HCT116 (cell line): ENCODE measurements at regions not wholly inside any gene's neighbourhood (a gene's known extent, or its start where the extent isn't known, plus 50 kb on each side); places are given as distances from the start of the nearest gene placed in this dataset.

Experiments used
- ATAC-seq: fragments of 200-7000 bp; cut with Tn5 transposase; 2 replicates; pipeline ENCODE4 v1.9.1; 2020; ENCODE audit warnings: mild to moderate bottlenecking, moderate library complexity
- BruUV-seq: library from RNA; stranded (reverse); fragments of 400-500 nt; replicated peaks from 2 replicates; lab custom pipeline; 2021; lab: Mats Ljungman, UMichigan
- CTCF ChIA-PET: fragments of 300-600 bp; sonication (Branson Sonifier 250); formaldehyde crosslinking; loops from one replicate; lab custom pipeline; 2021; ENCODE audit warnings: antibody characterized with exemption; lab: Charles Lee
- POLR2A ChIA-PET: fragments of 300-600, 350-600 bp; sonication (Branson Sonifier 250); formaldehyde crosslinking; loops from one replicate; lab custom pipeline; 2021; ENCODE audit warnings: antibody characterized with exemption; lab: Charles Lee
- RAD21 ChIA-PET, 2 experiments: fragments of 300-600 bp; sonication (Branson Sonifier 250); formaldehyde crosslinking; loops; one replicate each; lab custom pipeline; 2023; ENCODE audit warnings: low total read pairs in 2 of 2; ENCODE audit not compliant: uncharacterized antibody in 2 of 2, unreplicated experiment in 2 of 2, low non-redundant PET in 1 of 2; lab: Charles Lee
- DNase-seq: peaks from one replicate; pipeline ENCODE4 v3.0.0-alpha.2; 2010; ENCODE audit warnings: low read depth, low spot score
- H2AFZ ChIP-seq: fragments of 200-600 bp; shearing (Covaris generic), sonication (generic); 2 replicates; pipeline ENCODE4 v1.6.1; 2017; ENCODE audit warnings: low read depth, mixed run types, mixed read lengths, antibody characterized with exemption, low read length; ENCODE audit not compliant: poor library complexity, severe bottlenecking
- H3K27ac ChIP-seq: 2 replicates; pipeline ENCODE4 v1.5.1; 2012; ENCODE audit warnings: low read depth, low read length
- H3K27me3 ChIP-seq: fragments of 200-600 bp; sonication (generic); 2 replicates; pipeline ENCODE4 v1.6.1; 2016; ENCODE audit warnings: mixed run types, low read length, mixed read lengths; ENCODE audit not compliant: insufficient read depth
- H3K36me3 ChIP-seq, 2 experiments: fragments of 200-500 bp in 1 of 2; fragments of 200-600 bp in 1 of 2; sonication (Bioruptor generic) in 1 of 2; sonication (generic) in 1 of 2; 2 replicates each; pipeline versions ENCODE4 v1.5.1 to v1.6.1; 2014 to 2016; ENCODE audit warnings: low read length in 2 of 2, inconsistent platforms in 1 of 2, mixed read lengths in 1 of 2, mixed run types in 1 of 2; ENCODE audit not compliant: insufficient read depth in 2 of 2, control insufficient read depth in 1 of 2
- H3K4me1 ChIP-seq, 2 experiments: fragments of 200-600 bp in 1 of 2; sonication (generic) in 1 of 2; 2 replicates each; pipeline versions ENCODE4 v1.5.1 to v1.6.1; 2012 to 2017; ENCODE audit warnings: low read length in 2 of 2, inconsistent platforms in 1 of 2, mild to moderate bottlenecking in 1 of 2, mixed read lengths in 1 of 2, mixed run types in 1 of 2, moderate library complexity in 1 of 2; ENCODE audit not compliant: insufficient read depth in 2 of 2, control insufficient read depth in 1 of 2
- H3K4me2 ChIP-seq: fragments of 200-600 bp; sonication (generic); 2 replicates; pipeline ENCODE4 v1.6.1; 2017; ENCODE audit warnings: mixed run types, low read length, mixed read lengths
- H3K4me3 ChIP-seq, 2 experiments: fragments of 200-600 bp in 1 of 2; sonication (generic) in 1 of 2; replicated peaks in 1 of 2; 2 replicates each; pipeline ENCODE4 v1.5.1; 2011 to 2016; ENCODE audit warnings: low read length in 2 of 2, control low read depth in 1 of 2, low read depth in 1 of 2, mild to moderate bottlenecking in 1 of 2, mixed read lengths in 1 of 2, mixed run types in 1 of 2
- H3K79me2 ChIP-seq: fragments of 200-600 bp; sonication (generic); 2 replicates; pipeline ENCODE4 v1.6.1; 2017; ENCODE audit warnings: mild to moderate bottlenecking, mixed run types, low read length, moderate library complexity, mixed read lengths; ENCODE audit not compliant: insufficient read depth
- H3K9ac ChIP-seq: fragments of 200-600 bp; sonication (generic); 2 replicates; pipeline ENCODE4 v1.6.1; 2016; ENCODE audit warnings: low read length, mixed read lengths
- H3K9me2 ChIP-seq: fragments of 200-600 bp; sonication (generic), shearing (Covaris generic); 2 replicates; pipeline ENCODE4 v1.6.1; 2017; ENCODE audit warnings: mixed run types, mild to moderate bottlenecking, moderate library complexity; ENCODE audit not compliant: insufficient read depth
- H3K9me3 ChIP-seq, 2 experiments: fragments of 200-500 bp in 1 of 2; fragments of 200-600 bp in 1 of 2; sonication (Bioruptor generic) in 1 of 2; sonication (generic) in 1 of 2; 2 replicates each; pipeline ENCODE4 v1.6.1; 2014 to 2017; ENCODE audit warnings: low read length in 2 of 2, mixed read lengths in 2 of 2, inconsistent platforms in 1 of 2, low read depth in 1 of 2, mild to moderate bottlenecking in 1 of 2, mixed run types in 1 of 2, moderate library complexity in 1 of 2; ENCODE audit not compliant: control insufficient read depth in 1 of 2, insufficient read depth in 1 of 2
- H4K20me1 ChIP-seq: fragments of 200-600 bp; sonication (generic), shearing (Covaris generic); 2 replicates; pipeline ENCODE4 v1.6.1; 2017; ENCODE audit warnings: mixed run types, mild to moderate bottlenecking, moderate library complexity; ENCODE audit not compliant: insufficient read depth
- CBX3 ChIP-seq: IDR thresholded peaks from 2 replicates; pipeline ENCODE4 v1.6.1; 2012; ENCODE audit warnings: low read depth
- EGR1 ChIP-seq: IDR thresholded peaks from 2 replicates; pipeline ENCODE4 v1.6.1; 2012; ENCODE audit warnings: low read depth
- ELF1 ChIP-seq: IDR thresholded peaks from 2 replicates; pipeline ENCODE4 v1.6.1; 2012; ENCODE audit warnings: low read depth, borderline replicate concordance
- EZH2 ChIP-seq: fragments of 200-600 bp; sonication (generic); IDR thresholded peaks from 2 replicates; pipeline ENCODE4 v1.6.1; 2017; ENCODE audit warnings: antibody characterized with exemption, mixed run types
- EZH2phosphoT487 ChIP-seq: fragments of 200-600 bp; IDR thresholded peaks from 2 replicates; pipeline ENCODE4 v1.6.1; 2018; ENCODE audit warnings: antibody characterized with exemption, borderline replicate concordance
- FOSL1 ChIP-seq: IDR thresholded peaks from 2 replicates; pipeline ENCODE4 v1.6.1; 2012; ENCODE audit warnings: low read depth
- JUND ChIP-seq: IDR thresholded peaks from 2 replicates; pipeline ENCODE4 v1.6.1; 2012
- POLR2A ChIP-seq: IDR thresholded peaks from 2 replicates; pipeline ENCODE4 v1.7.0; 2011; ENCODE audit warnings: borderline replicate concordance; ENCODE audit not compliant: insufficient read depth, insufficient read length; ENCODE audit errors: extremely low read depth
- POLR2AphosphoS5 ChIP-seq: IDR thresholded peaks from 2 replicates; pipeline ENCODE4 v1.6.1; 2011; ENCODE audit warnings: mild to moderate bottlenecking, low read depth, low read length, moderate library complexity
- RAD21 ChIP-seq: IDR thresholded peaks from 2 replicates; pipeline ENCODE4 v1.6.1; 2012; ENCODE audit warnings: low read depth, mild to moderate bottlenecking
- SIN3A ChIP-seq: IDR thresholded peaks from 2 replicates; pipeline ENCODE4 v1.6.1; 2012; ENCODE audit warnings: low read depth
- SP1 ChIP-seq: IDR thresholded peaks from 2 replicates; pipeline ENCODE4 v1.6.1; 2012; ENCODE audit warnings: low read depth
- TCF7L2 ChIP-seq: IDR thresholded peaks from 2 replicates; pipeline ENCODE4 v1.7.0; 2011; ENCODE audit warnings: borderline replicate concordance, inconsistent platforms; ENCODE audit not compliant: insufficient read depth, insufficient read length; ENCODE audit errors: extremely low read depth
- YY1 ChIP-seq: IDR thresholded peaks from 2 replicates; pipeline ENCODE4 v1.6.1; 2011; ENCODE audit warnings: low read length, low read depth, moderate library complexity, mild to moderate bottlenecking; ENCODE audit not compliant: insufficient replicate concordance; ENCODE audit errors: extremely low read depth
- ZFX ChIP-seq: fragments of 450-650 bp; IDR thresholded peaks from 2 replicates; pipeline ENCODE4 v1.6.1; 2017
- intact Hi-C: fragments of 100-400 bp; cut with micrococcal nuclease; formaldehyde crosslinking; loops from 2 replicates; pipeline ENCODE4 v1.10.0; 2022
- TF ChIP-seq, protein P1 (sequence below): IDR thresholded peaks from 2 replicates; pipeline ENCODE4 v1.6.1; 2012
- TF ChIP-seq, protein P2 (sequence below): IDR thresholded peaks from 2 replicates; pipeline ENCODE4 v1.6.1; 2011; ENCODE audit warnings: mild to moderate bottlenecking, low read length, moderate library complexity; ENCODE audit not compliant: insufficient replicate concordance; ENCODE audit errors: extremely low read depth
- TF ChIP-seq, protein P3 (sequence below): IDR thresholded peaks from 2 replicates; pipeline ENCODE4 v1.6.1; 2012; ENCODE audit warnings: low read depth
- TF ChIP-seq, protein P4 (sequence below): IDR thresholded peaks from 2 replicates; pipeline ENCODE4 v1.6.1; 2012

DNA sequence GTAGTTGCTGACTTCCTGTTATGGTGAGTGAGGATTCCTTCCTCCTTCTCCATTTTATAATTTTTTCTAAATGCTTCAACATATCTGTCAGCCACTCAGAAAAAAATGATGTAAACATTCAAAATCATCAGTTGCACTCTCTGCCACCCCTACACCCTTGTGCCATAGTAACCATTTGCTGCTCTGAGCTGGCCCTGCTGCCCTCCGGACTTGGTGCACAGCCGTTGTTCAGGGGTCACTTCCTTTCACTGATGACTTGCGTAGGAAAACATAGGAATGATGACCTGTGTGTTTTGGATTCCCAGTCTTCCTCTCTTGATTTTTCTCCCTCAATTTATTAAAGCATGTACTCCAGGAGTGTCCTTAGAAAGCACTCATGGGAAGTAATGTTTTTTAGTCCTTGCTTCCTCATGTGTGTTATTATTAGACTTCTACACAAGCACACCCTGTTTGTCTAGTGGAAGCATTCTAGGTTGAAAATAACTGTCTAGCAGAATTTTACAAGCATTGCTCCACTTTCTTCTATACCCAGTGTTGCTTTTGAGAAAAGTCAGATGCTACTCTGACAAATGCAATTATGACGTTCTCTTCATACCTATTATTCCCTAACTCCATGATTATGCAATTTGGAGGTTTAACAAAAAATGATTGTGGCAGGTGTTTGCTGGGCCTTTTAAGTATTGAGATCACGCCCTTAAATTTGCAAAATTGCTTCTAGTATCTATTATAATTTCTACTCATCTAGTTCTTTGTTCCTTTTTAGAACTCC is 62.6 kb upstream of the MTPN start:
- Histone ChIP-seq H3K27me3 (no peaks in the 10 kb centered on the region), H3K4me1 (no peaks in the 10 kb centered on the region), H3K9me3 (no peaks in the 10 kb centered on the region), H3K27ac (no peak overlapping the region), H3K36me3 (no peaks in the 10 kb centered on the region), H2AFZ (no peak overlapping the region), H3K9me2 (no peaks in the 10 kb centered on the region), H3K9ac (no peak overlapping the region), H3K79me2 (no peaks in the 10 kb centered on the region), H4K20me1 (no peaks in the 10 kb centered on the region), H3K4me3 (no peak overlapping the region), H3K4me2 (no peak overlapping the region)
- DNase-seq (no peak), ATAC-seq (no peak)
- TF ChIP-seq TCF7L2 (no peak), YY1 (no peak), POLR2AphosphoS5 (no peak), EZH2 (no peak), SP1 (no peak), POLR2A (no peak), ELF1 (no peak), JUND (no peak), EZH2phosphoT487 (no peak), RAD21 (no peak), ZFX (no peak), CBX3 (no peak), FOSL1 (no peak), SIN3A (no peak), EGR1 (no peak)
- TF ChIP-seq, protein P1, sequence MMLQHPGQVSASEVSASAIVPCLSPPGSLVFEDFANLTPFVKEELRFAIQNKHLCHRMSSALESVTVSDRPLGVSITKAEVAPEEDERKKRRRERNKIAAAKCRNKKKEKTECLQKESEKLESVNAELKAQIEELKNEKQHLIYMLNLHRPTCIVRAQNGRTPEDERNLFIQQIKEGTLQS, result no peak
- TF ChIP-seq, protein P2, sequence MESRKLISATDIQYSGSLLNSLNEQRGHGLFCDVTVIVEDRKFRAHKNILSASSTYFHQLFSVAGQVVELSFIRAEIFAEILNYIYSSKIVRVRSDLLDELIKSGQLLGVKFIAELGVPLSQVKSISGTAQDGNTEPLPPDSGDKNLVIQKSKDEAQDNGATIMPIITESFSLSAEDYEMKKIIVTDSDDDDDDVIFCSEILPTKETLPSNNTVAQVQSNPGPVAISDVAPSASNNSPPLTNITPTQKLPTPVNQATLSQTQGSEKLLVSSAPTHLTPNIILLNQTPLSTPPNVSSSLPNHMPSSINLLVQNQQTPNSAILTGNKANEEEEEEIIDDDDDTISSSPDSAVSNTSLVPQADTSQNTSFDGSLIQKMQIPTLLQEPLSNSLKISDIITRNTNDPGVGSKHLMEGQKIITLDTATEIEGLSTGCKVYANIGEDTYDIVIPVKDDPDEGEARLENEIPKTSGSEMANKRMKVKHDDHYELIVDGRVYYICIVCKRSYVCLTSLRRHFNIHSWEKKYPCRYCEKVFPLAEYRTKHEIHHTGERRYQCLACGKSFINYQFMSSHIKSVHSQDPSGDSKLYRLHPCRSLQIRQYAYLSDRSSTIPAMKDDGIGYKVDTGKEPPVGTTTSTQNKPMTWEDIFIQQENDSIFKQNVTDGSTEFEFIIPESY, result no peak
- TF ChIP-seq, protein P3, sequence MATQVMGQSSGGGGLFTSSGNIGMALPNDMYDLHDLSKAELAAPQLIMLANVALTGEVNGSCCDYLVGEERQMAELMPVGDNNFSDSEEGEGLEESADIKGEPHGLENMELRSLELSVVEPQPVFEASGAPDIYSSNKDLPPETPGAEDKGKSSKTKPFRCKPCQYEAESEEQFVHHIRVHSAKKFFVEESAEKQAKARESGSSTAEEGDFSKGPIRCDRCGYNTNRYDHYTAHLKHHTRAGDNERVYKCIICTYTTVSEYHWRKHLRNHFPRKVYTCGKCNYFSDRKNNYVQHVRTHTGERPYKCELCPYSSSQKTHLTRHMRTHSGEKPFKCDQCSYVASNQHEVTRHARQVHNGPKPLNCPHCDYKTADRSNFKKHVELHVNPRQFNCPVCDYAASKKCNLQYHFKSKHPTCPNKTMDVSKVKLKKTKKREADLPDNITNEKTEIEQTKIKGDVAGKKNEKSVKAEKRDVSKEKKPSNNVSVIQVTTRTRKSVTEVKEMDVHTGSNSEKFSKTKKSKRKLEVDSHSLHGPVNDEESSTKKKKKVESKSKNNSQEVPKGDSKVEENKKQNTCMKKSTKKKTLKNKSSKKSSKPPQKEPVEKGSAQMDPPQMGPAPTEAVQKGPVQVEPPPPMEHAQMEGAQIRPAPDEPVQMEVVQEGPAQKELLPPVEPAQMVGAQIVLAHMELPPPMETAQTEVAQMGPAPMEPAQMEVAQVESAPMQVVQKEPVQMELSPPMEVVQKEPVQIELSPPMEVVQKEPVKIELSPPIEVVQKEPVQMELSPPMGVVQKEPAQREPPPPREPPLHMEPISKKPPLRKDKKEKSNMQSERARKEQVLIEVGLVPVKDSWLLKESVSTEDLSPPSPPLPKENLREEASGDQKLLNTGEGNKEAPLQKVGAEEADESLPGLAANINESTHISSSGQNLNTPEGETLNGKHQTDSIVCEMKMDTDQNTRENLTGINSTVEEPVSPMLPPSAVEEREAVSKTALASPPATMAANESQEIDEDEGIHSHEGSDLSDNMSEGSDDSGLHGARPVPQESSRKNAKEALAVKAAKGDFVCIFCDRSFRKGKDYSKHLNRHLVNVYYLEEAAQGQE, result no peak
- TF ChIP-seq, protein P4, sequence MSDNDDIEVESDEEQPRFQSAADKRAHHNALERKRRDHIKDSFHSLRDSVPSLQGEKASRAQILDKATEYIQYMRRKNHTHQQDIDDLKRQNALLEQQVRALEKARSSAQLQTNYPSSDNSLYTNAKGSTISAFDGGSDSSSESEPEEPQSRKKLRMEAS, result no peak
- no TSS peak for BruUV-seq
- intact Hi-C loops, result no loop called here
- RAD21 ChIA-PET, result no interaction called here
- POLR2A ChIA-PET, result no interaction called here
- CTCF ChIA-PET, result no interaction called here
